Sigmoid colon (tissue), 6 donors: ENCODE measurements at regions not wholly inside any gene's neighbourhood (a gene's known extent, or its start where the extent isn't known, plus 50 kb on each side); places are given as distances from the start of the nearest gene placed in this dataset.

Experiments
- DNase-seq: peaks from one replicate; pipeline ENCODE4 v3.0.0-alpha.2; 2019
- H3K27ac ChIP-seq, 4 donors: fragments of 200-600 bp; sonication (generic); one replicate each; pipeline ENCODE4 v1.5.1; 2016 to 2019; ENCODE audit warnings: mild to moderate bottlenecking in 1 of 4
- H3K27me3 ChIP-seq, 3 donors: fragments of 200-600 bp; sonication (generic); one replicate each; pipeline ENCODE4 v1.5.1; 2019; ENCODE audit warnings: mild to moderate bottlenecking in 1 of 3
- H3K36me3 ChIP-seq, 4 donors: fragments of 200-600 bp; sonication (generic); one replicate each; pipeline ENCODE4 v1.5.1; 2016 to 2019
- H3K4me1 ChIP-seq, 4 donors: fragments of 200-600 bp; sonication (generic); one replicate each; pipeline ENCODE4 v1.5.1; 2017 to 2019
- H3K4me3 ChIP-seq, 4 donors: fragments of 200-600 bp; sonication (generic); one replicate each; pipeline ENCODE4 v1.5.1; 2017 to 2019; ENCODE audit warnings: mild to moderate bottlenecking in 2 of 4, moderate library complexity in 1 of 4
- H3K9me3 ChIP-seq, 4 donors: fragments of 200-600 bp in 3 of 4; sonication (generic) in 3 of 4; one replicate each; pipeline versions ENCODE4 v1.5.1 to v1.6.1; 2013 to 2019
- EP300 ChIP-seq, 4 donors: sonication (generic); formaldehyde crosslinking; IDR thresholded peaks; one replicate each; pipeline ENCODE4 v1.6.1; 2017; ENCODE audit warnings: antibody characterized with exemption in 4 of 4
- POLR2A ChIP-seq, 2 donors: fragments of 450-650 bp; IDR thresholded peaks; one replicate each; pipeline ENCODE4 v1.6.1; 2016; ENCODE audit warnings: antibody characterized with exemption in 2 of 2, mild to moderate bottlenecking in 2 of 2, moderate library complexity in 2 of 2
- POLR2AphosphoS5 ChIP-seq, 4 donors: sonication (generic); formaldehyde crosslinking; IDR thresholded peaks; one replicate each; pipeline ENCODE4 v1.6.1; 2017; ENCODE audit warnings: antibody characterized with exemption in 4 of 4
- WGBS, 2 donors: extraction: QIAGEN DNeasy Blood & Tissue Kit; methylation state at CpG; one replicate each; pipeline ENCODE4 v1.1.7; 2013; 5-methylcytosine and 5-hydroxymethylcytosine counted together
- intact Hi-C: fragments of 100-400 bp; cut with DNase I; formaldehyde crosslinking; loops from one replicate; pipeline ENCODE4 v1.15.1; 2023
- TF ChIP-seq, protein P1 (sequence below), 4 experiments: fragments of 450-650 bp in 3 of 4; fragments of 200-600 bp in 1 of 4; IDR thresholded peaks; one replicate each; pipeline ENCODE4 v1.5.1; 2016 to 2019; ENCODE audit warnings: antibody characterized with exemption in 4 of 4, mild to moderate bottlenecking in 3 of 4, moderate library complexity in 2 of 4
- donor health status: healthy with polysubstance abuse.
- donor health status: healthy.

- DNase-seq: no peak
- Histone ChIP-seq H3K4me1 (no peaks in the 10 kb centered on the region), H3K4me3 (no peak overlapping the region), H3K9me3 (no peaks in the 10 kb centered on the region), H3K27me3 (no peaks in the 10 kb centered on the region), H3K27ac (no peak overlapping the region), H3K36me3 (no peaks in the 10 kb centered on the region)
- intact Hi-C loops: no loop called here
- 93 to 95% methylated on average over 2 of the region's 2 CpGs for WGBS, 2 donors
- TF ChIP-seq POLR2A (IDR thresholded peaks at IDR 0.05): no peak
- TF ChIP-seq EP300 (IDR thresholded peaks at IDR 0.05): no peak
- TF ChIP-seq, protein P1, sequence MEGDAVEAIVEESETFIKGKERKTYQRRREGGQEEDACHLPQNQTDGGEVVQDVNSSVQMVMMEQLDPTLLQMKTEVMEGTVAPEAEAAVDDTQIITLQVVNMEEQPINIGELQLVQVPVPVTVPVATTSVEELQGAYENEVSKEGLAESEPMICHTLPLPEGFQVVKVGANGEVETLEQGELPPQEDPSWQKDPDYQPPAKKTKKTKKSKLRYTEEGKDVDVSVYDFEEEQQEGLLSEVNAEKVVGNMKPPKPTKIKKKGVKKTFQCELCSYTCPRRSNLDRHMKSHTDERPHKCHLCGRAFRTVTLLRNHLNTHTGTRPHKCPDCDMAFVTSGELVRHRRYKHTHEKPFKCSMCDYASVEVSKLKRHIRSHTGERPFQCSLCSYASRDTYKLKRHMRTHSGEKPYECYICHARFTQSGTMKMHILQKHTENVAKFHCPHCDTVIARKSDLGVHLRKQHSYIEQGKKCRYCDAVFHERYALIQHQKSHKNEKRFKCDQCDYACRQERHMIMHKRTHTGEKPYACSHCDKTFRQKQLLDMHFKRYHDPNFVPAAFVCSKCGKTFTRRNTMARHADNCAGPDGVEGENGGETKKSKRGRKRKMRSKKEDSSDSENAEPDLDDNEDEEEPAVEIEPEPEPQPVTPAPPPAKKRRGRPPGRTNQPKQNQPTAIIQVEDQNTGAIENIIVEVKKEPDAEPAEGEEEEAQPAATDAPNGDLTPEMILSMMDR (IDR thresholded peaks at IDR 0.05): no peak
Measured at GRCh38 chr1:200496937-200497336, 87.1 kb upstream of the ZNF281 start.

- H3K27ac ChIP-seq: no peak overlapping the region
- H3K9me3 ChIP-seq: no peaks in the 10 kb centered on the region
- intact Hi-C loops: no loop called here
- no peak overlapping the region for H3K4me3 ChIP-seq
- TF ChIP-seq, protein P1 (IDR thresholded peaks at IDR 0.05): no peak
- TF ChIP-seq EP300 (IDR thresholded peaks at IDR 0.05) (no peak), POLR2AphosphoS5 (IDR thresholded peaks at IDR 0.05) (no peak), POLR2A (IDR thresholded peaks at IDR 0.05) (no peak)
- H3K27me3 ChIP-seq: no peaks in the 10 kb centered on the region
- WGBS, 2 donors: 97 to 99% methylated on average over 1 of the region's 1 CpG
- no peaks in the 10 kb centered on the region for H3K4me1 ChIP-seq
- no peak for DNase-seq
- no peaks in the 10 kb centered on the region for H3K36me3 ChIP-seq
Measured at GRCh38 chr1:200495901-200496300, 86.1 kb upstream of the ZNF281 start.

- Histone ChIP-seq H3K9me3 (no peaks in the 10 kb centered on the region), H3K36me3 (no peaks in the 10 kb centered on the region), H3K27ac (no peak overlapping the region), H3K4me3 (no peak overlapping the region), H3K27me3 (no peaks in the 10 kb centered on the region), H3K4me1 (peaks cover 0 to 7% (median 0%) of the 10 kb centered on the region in 4 donors)
- no peak for DNase-seq
- TF ChIP-seq, protein P1 (IDR thresholded peaks at IDR 0.05): no peak
- TF ChIP-seq POLR2A (IDR thresholded peaks at IDR 0.05) (no peak), EP300 (IDR thresholded peaks at IDR 0.05) (no peak), POLR2AphosphoS5 (IDR thresholded peaks at IDR 0.05) (no peak)
- 79% methylated on average over 4 of the region's 4 CpGs for WGBS, 2 donors
- intact Hi-C loops: no loop called here
Measured at GRCh38 chr1:200493344-200493743, 83.5 kb upstream of the ZNF281 start.

DNA sequence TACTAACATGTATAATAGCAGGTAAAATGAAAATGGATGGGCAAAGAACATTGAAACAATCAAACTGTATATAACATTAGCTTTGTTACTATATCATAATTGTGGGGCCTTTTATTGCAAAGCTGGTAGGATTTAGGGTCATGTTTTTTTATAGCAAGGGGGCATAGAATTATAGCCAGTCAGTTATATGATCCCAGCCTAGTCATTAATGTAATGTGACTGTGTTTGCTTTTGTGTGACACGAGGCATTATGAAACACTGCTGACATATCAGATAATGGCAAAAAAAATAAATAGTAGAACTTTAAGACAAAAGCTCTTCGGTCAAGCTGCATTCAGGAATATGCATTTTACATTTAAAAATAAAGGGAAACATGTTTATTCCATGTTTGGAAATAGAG, 81.3 kb upstream of the ZNF281 start:
- no peak for TF ChIP-seq POLR2AphosphoS5 (IDR thresholded peaks at IDR 0.05)
- no peak for TF ChIP-seq POLR2A (IDR thresholded peaks at IDR 0.05)
- no peak for TF ChIP-seq EP300 (IDR thresholded peaks at IDR 0.05)
- TF ChIP-seq, protein P1 (IDR thresholded peaks at IDR 0.05): no peak
- H3K4me3 ChIP-seq: no peak overlapping the region
- H3K27ac ChIP-seq: no peak overlapping the region
- peaks cover 0 to 8% (median 0%) of the 10 kb centered on the region in 4 donors for H3K4me1 ChIP-seq
- intact Hi-C loops: no loop called here
- DNase-seq: no peak
- H3K27me3 ChIP-seq: no peaks in the 10 kb centered on the region
- no peaks in the 10 kb centered on the region for H3K9me3 ChIP-seq
- no peaks in the 10 kb centered on the region for H3K36me3 ChIP-seq
- WGBS, 2 donors: 32 to 69% methylated on average over 2 of the region's 2 CpGs

GRCh38 chr1:200490183-200490582, 80.3 kb upstream of the ZNF281 start:
- H3K4me1 ChIP-seq: peaks cover 0 to 8% (median 0%) of the 10 kb centered on the region in 4 donors
- no peak for DNase-seq
- intact Hi-C loops: no loop called here

More at GRCh38 chr1:200490183-200490582, 80.3 kb upstream of the ZNF281 start:
- Histone ChIP-seq H3K9me3 (no peaks in the 10 kb centered on the region), H3K4me3 (no peak overlapping the region), H3K27ac (no peak overlapping the region), H3K36me3 (no peaks in the 10 kb centered on the region), H3K27me3 (no peaks in the 10 kb centered on the region)
- TF ChIP-seq EP300 (IDR thresholded peaks at IDR 0.05) (no peak), POLR2AphosphoS5 (IDR thresholded peaks at IDR 0.05) (no peak), POLR2A (IDR thresholded peaks at IDR 0.05) (no peak)
- TF ChIP-seq, protein P1 (IDR thresholded peaks at IDR 0.05): no peak
- WGBS, 2 donors: 61 to 83% methylated on average over 1 of the region's 1 CpG
